Sigmoid colon (tissue), 4 donors: ENCODE measurements at regions not wholly inside any gene's neighbourhood (a gene's known extent, or its start where the extent isn't known, plus 50 kb on each side); places are given as distances from the start of the nearest gene placed in this dataset.

Experiments used
- POLR2AphosphoS5 ChIP-seq, 4 donors: sonication (generic); formaldehyde crosslinking; IDR thresholded peaks; one replicate each; pipeline ENCODE4 v1.6.1; 2017; ENCODE audit warnings: antibody characterized with exemption in 4 of 4
- TF ChIP-seq, protein P1 (sequence below), 4 experiments: fragments of 450-650 bp in 3 of 4; fragments of 200-600 bp in 1 of 4; IDR thresholded peaks; one replicate each; pipeline ENCODE4 v1.5.1; 2016 to 2019; ENCODE audit warnings: antibody characterized with exemption in 4 of 4, mild to moderate bottlenecking in 3 of 4, moderate library complexity in 2 of 4

GRCh38 chr9:90259311-90260246, 383.0 kb downstream of the DIRAS2 start:
- TF ChIP-seq POLR2AphosphoS5 (IDR thresholded peaks at IDR 0.05): no peak
- TF ChIP-seq, protein P1, sequence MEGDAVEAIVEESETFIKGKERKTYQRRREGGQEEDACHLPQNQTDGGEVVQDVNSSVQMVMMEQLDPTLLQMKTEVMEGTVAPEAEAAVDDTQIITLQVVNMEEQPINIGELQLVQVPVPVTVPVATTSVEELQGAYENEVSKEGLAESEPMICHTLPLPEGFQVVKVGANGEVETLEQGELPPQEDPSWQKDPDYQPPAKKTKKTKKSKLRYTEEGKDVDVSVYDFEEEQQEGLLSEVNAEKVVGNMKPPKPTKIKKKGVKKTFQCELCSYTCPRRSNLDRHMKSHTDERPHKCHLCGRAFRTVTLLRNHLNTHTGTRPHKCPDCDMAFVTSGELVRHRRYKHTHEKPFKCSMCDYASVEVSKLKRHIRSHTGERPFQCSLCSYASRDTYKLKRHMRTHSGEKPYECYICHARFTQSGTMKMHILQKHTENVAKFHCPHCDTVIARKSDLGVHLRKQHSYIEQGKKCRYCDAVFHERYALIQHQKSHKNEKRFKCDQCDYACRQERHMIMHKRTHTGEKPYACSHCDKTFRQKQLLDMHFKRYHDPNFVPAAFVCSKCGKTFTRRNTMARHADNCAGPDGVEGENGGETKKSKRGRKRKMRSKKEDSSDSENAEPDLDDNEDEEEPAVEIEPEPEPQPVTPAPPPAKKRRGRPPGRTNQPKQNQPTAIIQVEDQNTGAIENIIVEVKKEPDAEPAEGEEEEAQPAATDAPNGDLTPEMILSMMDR (IDR thresholded peaks at IDR 0.05): no peak
